Embryonic facial prominence (tissue), 1 donor: ENCODE measurements at regions not wholly inside any gene's neighbourhood (a gene's known extent, or its start where the extent isn't known, plus 50 kb on each side); places are given as distances from the start of the nearest gene placed in this dataset.
"Not testable (repeated sequence)": the region's sequence is repeated elsewhere in the genome, so short reads cannot be mapped to it uniquely, and the experiment has no call there.

Source experiments
- DNase-seq: peaks from one replicate; pipeline ENCODE4 v3.0.0-alpha.2; 2016; ENCODE audit errors: extremely low spot score

DNA sequence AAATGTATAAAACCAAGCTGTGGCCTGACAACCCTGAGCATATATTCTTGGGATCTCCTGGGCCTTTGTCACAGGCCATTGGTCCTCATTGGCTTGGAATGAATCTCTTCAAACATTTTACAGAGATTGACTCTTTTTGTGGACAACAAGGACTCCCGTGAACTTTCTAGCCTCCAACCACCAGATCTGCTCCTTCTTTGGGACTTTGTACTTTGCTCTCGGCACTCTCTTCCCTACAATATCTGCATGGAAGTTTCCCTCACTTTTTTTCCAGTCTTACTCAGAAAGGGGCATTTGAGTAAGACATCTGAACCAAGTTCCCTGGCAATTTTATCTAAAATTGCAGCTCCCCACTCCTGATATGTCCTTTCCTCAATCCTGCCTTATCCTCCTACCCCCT lies 158.8 kb downstream of the PHLDA1 start:
- no peak for DNase-seq

- no peak for DNase-seq
Measured at GRCh38 chr12:75870878-75871277, 160.7 kb downstream of the PHLDA1 start.

DNA sequence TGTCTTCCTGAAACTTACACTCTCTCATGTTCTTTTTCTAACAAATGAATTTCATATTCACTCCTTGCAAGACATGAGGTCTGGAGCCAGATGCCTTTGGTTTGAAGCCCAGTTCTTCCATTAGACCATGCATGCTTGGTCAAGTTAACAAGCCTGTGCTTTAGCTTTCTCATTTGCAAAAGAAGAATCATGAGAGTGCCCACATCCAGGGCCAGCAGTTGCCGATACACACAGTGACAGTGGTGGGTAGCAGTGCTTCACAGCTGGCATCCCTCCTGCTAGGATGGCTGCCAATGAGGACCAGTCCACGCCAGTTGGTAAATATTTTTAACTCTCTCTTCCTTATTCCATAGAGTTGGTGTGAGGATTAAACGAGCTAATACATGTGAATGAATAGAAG lies 163.1 kb downstream of the PHLDA1 start:
- DNase-seq, result no peak

DNA sequence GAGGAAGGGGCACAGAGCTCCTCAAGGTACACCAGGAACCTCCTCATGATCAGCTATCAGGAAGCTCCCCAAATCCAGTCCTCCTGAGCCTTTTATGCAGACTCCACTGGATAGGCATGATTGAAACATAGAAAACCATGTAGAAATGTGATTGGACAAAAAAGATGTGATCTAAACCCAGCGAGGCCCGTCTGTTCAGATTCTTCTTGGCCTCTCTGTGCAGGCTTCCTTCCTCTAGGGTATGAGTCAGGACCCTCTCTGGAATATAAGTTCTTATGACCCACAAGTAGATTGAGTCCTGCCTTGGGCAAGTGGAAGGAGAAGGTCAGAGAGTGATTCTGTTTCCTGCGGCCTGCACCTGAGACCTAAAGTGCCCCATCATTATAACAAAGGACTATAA lies 166.3 kb downstream of the PHLDA1 start:
- DNase-seq, result no peak

GRCh38 chr12:75864161-75864560 lies 167.4 kb downstream of the PHLDA1 start:
- DNase-seq, result no peak

GRCh38 chr12:75863533-75863932 lies 168.0 kb downstream of the PHLDA1 start:
- no peak for DNase-seq

DNA sequence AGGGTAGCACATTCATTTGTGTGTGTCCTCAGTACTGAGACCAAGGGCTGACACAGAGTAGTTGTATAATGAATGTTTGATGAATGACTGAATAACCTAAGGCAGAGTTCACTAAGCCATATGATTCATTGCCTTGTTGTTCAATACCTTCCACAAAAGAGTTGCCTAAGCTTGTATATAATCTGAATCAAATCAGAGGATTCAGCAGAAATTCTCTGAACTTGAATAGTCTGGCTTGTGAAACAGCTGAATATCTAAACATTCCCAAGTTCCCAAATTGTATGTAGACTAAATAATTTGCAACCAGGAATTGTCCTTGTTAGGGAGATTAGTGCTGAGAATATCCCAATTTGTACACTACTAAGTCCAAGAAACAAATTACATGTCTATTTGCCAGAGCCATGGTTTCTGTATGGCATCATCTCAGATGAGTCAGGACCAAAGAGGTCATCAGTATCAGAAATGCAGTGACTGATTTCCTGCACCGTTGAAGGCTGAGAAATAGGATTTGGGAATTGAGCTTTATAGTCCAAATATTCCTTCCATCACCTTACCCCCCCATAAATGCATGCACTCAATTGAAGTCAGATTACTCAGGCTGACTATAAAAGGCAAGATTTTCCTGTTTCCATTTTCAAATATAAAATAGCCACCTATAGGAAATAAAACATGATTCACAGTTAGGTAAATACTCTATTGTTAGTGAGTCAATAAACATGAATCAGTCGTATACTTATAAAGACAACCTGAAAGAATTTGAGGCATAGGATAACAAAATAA lies 168.7 kb downstream of the PHLDA1 start:
- DNase-seq, result no peak

GRCh38 chr12:75859868-75860267 lies 171.7 kb downstream of the PHLDA1 start:
- no peak for DNase-seq

GRCh38 chr12:75856235-75856634 lies 175.3 kb downstream of the PHLDA1 start:
- DNase-seq, result no peak

- DNase-seq, result no peak
Measured at GRCh38 chr12:75855360-75855759, 176.2 kb downstream of the PHLDA1 start.

- no peak for DNase-seq
Measured at GRCh38 chr12:75854681-75855309, 176.8 kb downstream of the PHLDA1 start.

DNA sequence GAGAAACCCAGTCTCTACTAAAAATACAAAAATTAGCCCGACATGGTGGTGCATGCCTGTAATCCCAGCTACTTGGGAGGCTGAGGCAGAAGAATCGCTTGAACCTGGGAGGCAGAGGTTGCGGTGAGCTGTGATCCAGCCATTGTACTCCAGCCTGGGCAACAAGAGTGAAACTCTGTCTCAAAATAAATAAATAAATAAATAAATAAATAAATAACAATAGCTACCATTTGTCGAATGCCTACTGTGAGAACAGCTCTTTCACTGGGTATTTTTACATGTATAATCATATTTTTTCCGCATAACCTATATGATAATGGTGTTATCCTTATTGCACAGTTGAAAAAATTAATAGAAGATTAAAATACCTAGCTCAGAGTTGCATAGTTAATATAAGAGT lies 177.4 kb downstream of the PHLDA1 start:
- not testable (repeated sequence) for DNase-seq

DNA sequence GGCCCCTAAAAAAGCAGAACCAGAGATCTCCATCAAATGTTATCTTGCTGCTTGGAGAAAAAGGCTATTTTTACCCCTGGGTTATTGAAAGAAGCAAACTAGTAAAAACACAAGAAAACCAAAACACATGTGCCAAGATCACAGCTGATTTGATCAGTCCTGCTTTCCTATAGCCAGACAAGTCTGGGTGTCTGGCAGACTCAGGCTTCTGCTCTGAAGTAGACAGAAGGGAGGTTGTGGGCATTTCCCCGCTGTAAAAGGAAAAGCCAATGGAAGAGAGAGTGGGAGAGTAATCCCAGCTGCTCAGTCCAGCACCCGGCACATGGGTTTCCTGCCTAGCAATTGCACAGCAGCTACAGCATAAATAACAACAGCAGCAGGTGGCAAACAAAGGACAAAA lies 177.9 kb downstream of the PHLDA1 start:
- no peak for DNase-seq

DNA sequence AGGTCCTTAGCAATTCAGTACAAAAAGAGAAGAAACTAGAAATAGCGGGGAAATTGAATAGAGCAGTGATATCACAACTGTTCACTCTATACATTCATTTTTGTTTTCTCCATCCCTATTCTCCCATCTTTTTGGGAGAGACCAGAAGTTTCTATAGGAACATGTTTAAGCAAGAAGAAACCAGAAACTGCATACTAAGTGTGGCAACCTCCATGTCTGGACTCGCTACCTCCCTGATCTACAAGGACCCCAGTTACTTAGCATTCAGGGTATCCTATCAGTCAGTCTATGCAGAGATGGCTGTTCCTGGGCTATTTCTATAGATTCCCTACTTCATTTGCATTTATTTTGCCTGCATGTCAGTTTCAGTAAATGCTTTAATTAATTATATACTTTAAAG lies 178.6 kb downstream of the PHLDA1 start:
- DNase-seq, result no peak

DNA sequence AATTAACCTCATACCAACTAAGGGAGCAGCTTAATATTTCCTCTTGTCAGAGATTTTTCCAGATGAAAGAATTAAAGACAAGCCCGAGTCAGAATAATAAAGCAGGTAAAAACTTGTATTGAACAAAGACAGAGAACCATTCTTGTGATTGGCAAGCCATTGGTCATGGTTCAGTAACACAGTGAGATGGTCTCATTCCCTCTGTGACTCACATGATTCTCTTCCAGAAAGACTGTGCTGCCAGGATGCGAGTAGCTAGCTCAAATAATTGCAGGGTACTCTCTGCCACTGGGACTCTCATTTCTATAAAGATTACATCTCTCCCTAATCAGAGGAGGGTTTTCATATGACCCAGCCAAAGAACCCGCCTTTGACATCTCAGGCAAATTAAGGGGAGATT lies 179.4 kb downstream of the PHLDA1 start:
- DNase-seq, result no peak

DNA sequence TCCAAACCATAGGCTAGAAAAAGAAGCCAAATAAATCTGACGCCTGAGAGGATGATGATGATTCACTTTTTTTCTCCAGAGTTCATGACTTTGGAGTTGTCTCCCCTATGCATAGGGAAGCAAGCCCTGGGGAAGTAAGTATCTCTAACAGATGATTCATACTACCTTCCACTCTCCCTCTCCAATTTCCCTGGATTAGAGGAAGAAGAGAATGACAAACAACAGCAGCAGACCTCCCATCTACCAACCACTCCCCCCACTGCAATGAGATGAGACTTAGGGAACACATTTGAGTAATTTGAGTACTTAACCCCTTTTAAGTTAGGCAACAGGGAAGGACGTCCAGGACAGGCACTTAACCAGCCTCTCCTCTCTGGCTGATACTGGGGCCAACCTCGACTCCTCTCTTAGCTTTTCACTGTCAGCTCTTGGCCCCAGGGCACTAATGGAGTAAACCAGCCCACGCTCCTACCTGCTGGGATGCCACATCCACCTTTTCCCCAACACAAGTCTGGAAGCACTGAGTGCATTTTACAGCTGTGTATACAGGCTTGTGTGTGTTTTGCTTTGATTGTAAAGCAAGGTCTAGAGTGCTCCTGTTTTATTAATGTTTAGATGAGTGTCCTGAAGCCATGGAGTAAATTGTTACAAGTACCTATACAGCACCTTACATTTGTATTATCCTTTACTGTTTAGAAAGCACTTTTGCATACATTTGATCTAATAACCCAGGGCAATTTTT lies 180.7 kb downstream of the PHLDA1 start:
- no peak for DNase-seq

GRCh38 chr12:75848961-75849360 lies 182.6 kb downstream of the PHLDA1 start:
- DNase-seq, result no peak

GRCh38 chr12:75848431-75848925 lies 183.1 kb downstream of the PHLDA1 start:
- DNase-seq, result no peak

DNA sequence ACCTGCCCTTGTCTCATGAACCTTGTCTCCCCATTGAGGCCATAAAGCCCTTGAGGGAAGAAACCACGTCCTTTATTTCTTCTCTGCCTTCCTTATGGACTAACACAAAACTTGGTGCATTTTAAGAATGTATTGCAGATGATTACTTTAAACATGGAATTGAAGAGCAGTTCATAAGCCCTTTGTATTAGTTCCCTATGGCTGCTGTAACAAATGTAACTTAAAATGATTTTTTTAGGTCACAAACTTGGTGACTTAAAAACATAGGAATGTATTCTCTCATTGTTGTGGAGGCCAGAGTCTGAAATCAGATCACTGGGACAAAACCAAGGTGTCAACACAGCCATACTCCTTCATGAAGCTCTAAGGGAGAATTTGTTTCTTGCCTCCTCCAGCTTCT lies 185.5 kb downstream of the PHLDA1 start:
- DNase-seq, result no peak

- DNase-seq, result no peak
Measured at GRCh38 chr12:75844985-75845384, 186.6 kb downstream of the PHLDA1 start.

GRCh38 chr12:75844049-75844770 lies 187.4 kb downstream of the PHLDA1 start:
- DNase-seq, result no peak

GRCh38 chr12:75842090-75842489 lies 189.5 kb downstream of the PHLDA1 start:
- DNase-seq, result no peak
